Astrocyte (in vitro differentiated cells and primary cell): ENCODE measurements at regions not wholly inside any gene's neighbourhood (a gene's known extent, or its start where the extent isn't known, plus 50 kb on each side); places are given as distances from the start of the nearest gene placed in this dataset.

ENCODE experiments used
- EZH2 ChIP-seq: IDR thresholded peaks from 2 replicates; pipeline ENCODE4 v1.6.1; 2012; ENCODE audit warnings: mild to moderate bottlenecking, low read length, inconsistent platforms; ENCODE audit not compliant: insufficient read depth
- TF ChIP-seq, protein P1 (sequence below): IDR thresholded peaks from 2 replicates; pipeline ENCODE4 v1.5.1; 2011; ENCODE audit warnings: low read depth, mild to moderate bottlenecking, inconsistent platforms, low read length, moderate library complexity; ENCODE audit not compliant: insufficient read depth

DNA sequence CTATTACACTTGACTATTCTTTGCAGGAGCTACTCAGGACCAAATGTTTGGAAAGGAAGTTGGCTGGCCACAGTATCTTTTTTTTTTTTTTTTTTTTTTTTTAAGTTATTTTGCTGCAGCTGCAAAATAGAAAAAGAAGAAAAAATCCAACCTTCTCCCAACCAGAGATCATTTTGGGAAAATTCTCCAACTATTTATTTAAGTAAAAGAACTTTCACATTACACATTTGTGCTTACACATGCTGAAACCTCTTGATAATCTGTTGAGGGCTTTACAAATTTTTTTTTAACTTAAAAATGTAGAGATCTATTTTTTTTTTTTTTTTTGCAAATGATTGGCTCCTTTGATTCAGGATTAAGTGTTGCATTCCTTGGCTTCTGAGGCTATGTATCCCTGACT lies 148.0 kb downstream of the POLR2M start:
- TF ChIP-seq, protein P1, sequence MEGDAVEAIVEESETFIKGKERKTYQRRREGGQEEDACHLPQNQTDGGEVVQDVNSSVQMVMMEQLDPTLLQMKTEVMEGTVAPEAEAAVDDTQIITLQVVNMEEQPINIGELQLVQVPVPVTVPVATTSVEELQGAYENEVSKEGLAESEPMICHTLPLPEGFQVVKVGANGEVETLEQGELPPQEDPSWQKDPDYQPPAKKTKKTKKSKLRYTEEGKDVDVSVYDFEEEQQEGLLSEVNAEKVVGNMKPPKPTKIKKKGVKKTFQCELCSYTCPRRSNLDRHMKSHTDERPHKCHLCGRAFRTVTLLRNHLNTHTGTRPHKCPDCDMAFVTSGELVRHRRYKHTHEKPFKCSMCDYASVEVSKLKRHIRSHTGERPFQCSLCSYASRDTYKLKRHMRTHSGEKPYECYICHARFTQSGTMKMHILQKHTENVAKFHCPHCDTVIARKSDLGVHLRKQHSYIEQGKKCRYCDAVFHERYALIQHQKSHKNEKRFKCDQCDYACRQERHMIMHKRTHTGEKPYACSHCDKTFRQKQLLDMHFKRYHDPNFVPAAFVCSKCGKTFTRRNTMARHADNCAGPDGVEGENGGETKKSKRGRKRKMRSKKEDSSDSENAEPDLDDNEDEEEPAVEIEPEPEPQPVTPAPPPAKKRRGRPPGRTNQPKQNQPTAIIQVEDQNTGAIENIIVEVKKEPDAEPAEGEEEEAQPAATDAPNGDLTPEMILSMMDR: no peak
- TF ChIP-seq EZH2: no peak
